ENCODE measurements at regions not wholly inside any gene's neighbourhood (a gene's known extent, or its start where the extent isn't known, plus 50 kb on each side); places are given as distances from the start of the nearest gene placed in this dataset.

GRCh38 chr12:45553204-45553603 lies 176.3 kb upstream of the ARID2 start:
- no peak for DNase-seq

- DNase-seq = no peak
Observed at GRCh38 chr12:45557016-45557415, 172.5 kb upstream of the ARID2 start.

GRCh38 chr12:45558353-45558752 lies 171.2 kb upstream of the ARID2 start:
- no peak for DNase-seq

- no peak for DNase-seq
Observed at GRCh38 chr12:45559537-45559936, 170.0 kb upstream of the ARID2 start.

GRCh38 chr12:45560689-45561088 lies 168.8 kb upstream of the ARID2 start:
- no peak for DNase-seq

GRCh38 chr12:45561488-45561887 lies 168.0 kb upstream of the ARID2 start:
- no peak for DNase-seq

- peak; percentile 5 for DNase-seq
Observed at GRCh38 chr12:45565590-45565989, 163.9 kb upstream of the ARID2 start.

GRCh38 chr12:45566257-45566656 lies 163.2 kb upstream of the ARID2 start:
- DNase-seq = no peak

GRCh38 chr12:45568808-45569207 lies 160.7 kb upstream of the ARID2 start:
- peak; percentile 93 for DNase-seq

- no peak for DNase-seq
Observed at GRCh38 chr12:45570501-45570900, 159.0 kb upstream of the ARID2 start.

- no peak for DNase-seq
Observed at GRCh38 chr12:45572114-45572513, 157.4 kb upstream of the ARID2 start.

- DNase-seq = no peak
Observed at GRCh38 chr12:45575417-45575816, 154.1 kb upstream of the ARID2 start.

- no peak for DNase-seq
Observed at GRCh38 chr12:45575823-45576475, 153.6 kb upstream of the ARID2 start.

GRCh38 chr12:45577844-45578399 lies 151.6 kb upstream of the ARID2 start:
- no peak for DNase-seq

GRCh38 chr12:45580356-45580969 lies 149.0 kb upstream of the ARID2 start:
- peak; percentile 5 for DNase-seq

- DNase-seq = no peak
Observed at GRCh38 chr12:45581112-45581511, 148.4 kb upstream of the ARID2 start.

- DNase-seq = no peak
Observed at GRCh38 chr12:45582536-45582935, 147.0 kb upstream of the ARID2 start.

GRCh38 chr12:45582986-45583659 lies 146.4 kb upstream of the ARID2 start:
- DNase-seq = no peak

GRCh38 chr12:45584336-45584735 lies 145.2 kb upstream of the ARID2 start:
- DNase-seq = no peak

- no peak for DNase-seq
Observed at GRCh38 chr12:45585522-45586230, 143.8 kb upstream of the ARID2 start.

GRCh38 chr12:45586486-45586885 lies 143.0 kb upstream of the ARID2 start:
- no peak for DNase-seq

- DNase-seq = no peak
Observed at GRCh38 chr12:45587012-45587411, 142.5 kb upstream of the ARID2 start.

- DNase-seq = no peak
Observed at GRCh38 chr12:45587877-45588533, 141.5 kb upstream of the ARID2 start.
